ENCODE measurements at regions not wholly inside any gene's neighbourhood (a gene's known extent, or its start where the extent isn't known, plus 50 kb on each side); places are given as distances from the start of the nearest gene placed in this dataset.
"Not testable (repeated sequence)": the region's sequence is repeated elsewhere in the genome, so short reads cannot be mapped to it uniquely, and the experiment has no call there.

DNA sequence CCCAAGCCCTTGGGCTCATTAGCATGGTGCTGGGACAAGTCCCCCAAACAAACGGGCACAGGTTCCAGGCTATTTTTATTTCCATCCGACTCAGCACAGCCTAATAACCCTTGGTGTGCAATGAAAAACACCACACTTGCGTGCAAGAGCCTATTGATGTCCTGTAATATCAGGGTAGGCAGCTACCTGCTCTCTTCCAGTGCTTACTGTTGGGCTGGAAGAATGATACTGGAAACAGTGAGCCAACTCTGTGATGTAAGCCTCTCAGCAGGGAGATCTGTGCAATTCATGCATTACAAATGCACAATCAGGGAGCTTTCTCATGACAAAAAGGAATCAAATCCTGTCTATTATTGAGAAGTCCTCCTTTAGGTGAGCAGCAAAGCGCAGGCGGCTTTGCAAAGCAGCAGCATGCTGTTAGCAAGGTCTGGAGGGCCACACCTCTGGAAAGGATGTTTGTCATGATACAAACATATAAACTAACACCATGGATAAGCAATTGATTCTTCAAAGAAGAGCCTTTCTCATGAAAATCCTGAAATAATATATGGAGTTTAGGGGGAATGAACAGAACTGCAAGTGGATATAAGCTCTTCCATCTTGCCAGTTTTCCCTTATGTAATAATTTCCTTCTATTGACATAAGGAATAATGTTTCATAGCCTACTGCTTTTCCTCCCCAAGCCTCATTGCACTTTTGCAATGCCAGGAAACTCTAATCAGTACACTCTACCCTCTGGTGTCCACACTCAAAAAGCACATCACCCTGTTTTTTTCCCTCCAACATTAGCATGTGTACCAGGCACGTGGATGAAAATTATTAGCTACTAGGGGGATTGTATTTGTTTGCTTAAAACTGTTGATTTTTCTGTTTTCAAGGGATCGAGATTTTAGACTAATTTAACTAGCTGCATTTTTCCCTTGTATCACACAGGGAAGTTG, 151.1 kb downstream of the ATP6V0E2 start:
- TF ChIP-seq, protein P1, sequence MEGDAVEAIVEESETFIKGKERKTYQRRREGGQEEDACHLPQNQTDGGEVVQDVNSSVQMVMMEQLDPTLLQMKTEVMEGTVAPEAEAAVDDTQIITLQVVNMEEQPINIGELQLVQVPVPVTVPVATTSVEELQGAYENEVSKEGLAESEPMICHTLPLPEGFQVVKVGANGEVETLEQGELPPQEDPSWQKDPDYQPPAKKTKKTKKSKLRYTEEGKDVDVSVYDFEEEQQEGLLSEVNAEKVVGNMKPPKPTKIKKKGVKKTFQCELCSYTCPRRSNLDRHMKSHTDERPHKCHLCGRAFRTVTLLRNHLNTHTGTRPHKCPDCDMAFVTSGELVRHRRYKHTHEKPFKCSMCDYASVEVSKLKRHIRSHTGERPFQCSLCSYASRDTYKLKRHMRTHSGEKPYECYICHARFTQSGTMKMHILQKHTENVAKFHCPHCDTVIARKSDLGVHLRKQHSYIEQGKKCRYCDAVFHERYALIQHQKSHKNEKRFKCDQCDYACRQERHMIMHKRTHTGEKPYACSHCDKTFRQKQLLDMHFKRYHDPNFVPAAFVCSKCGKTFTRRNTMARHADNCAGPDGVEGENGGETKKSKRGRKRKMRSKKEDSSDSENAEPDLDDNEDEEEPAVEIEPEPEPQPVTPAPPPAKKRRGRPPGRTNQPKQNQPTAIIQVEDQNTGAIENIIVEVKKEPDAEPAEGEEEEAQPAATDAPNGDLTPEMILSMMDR (conservative IDR thresholded peaks at IDR 0.05) = not testable (repeated sequence)
- not testable (repeated sequence) for TF ChIP-seq ZFX (IDR thresholded peaks at IDR 0.05)
